H9 (cell line): ENCODE measurements at regions not wholly inside any gene's neighbourhood (a gene's known extent, or its start where the extent isn't known, plus 50 kb on each side); places are given as distances from the start of the nearest gene placed in this dataset.
A peak's percentile ranks its signal among the peaks of the same experiment; 100 is the strongest.

Experiments used
- DNase-seq: peaks from one replicate; pipeline ENCODE4 v3.0.0-alpha.2; 2017
- H2AFZ ChIP-seq: one replicate; pipeline ENCODE4 v1.6.1; 2013; ENCODE audit warnings: mild to moderate bottlenecking, low read length, control low read depth, moderate library complexity
- H2AK5ac ChIP-seq: 2 replicates; pipeline ENCODE4 v1.6.1; 2013; ENCODE audit warnings: low read length, control low read depth, mixed read lengths; ENCODE audit not compliant: insufficient read length
- H2BK120ac ChIP-seq: one replicate; pipeline ENCODE4 v1.6.1; 2013; ENCODE audit warnings: low read depth, mild to moderate bottlenecking, low read length, control low read depth, inconsistent platforms; ENCODE audit not compliant: poor library complexity, severe bottlenecking
- H2BK12ac ChIP-seq: 2 replicates; pipeline ENCODE4 v1.6.1; 2013; ENCODE audit warnings: low read length, control low read depth, mixed read lengths, low read depth; ENCODE audit not compliant: insufficient read length
- H2BK15ac ChIP-seq: 2 replicates; pipeline ENCODE4 v1.6.1; 2013; ENCODE audit warnings: low read depth, low read length, control low read depth
- H2BK20ac ChIP-seq: one replicate; pipeline ENCODE4 v1.6.1; 2013; ENCODE audit warnings: low read depth, mild to moderate bottlenecking, low read length, control low read depth, inconsistent platforms; ENCODE audit not compliant: poor library complexity, severe bottlenecking
- H2BK5ac ChIP-seq: 2 replicates; pipeline ENCODE4 v1.6.1; 2013; ENCODE audit warnings: low read length, control low read depth, mixed read lengths; ENCODE audit not compliant: insufficient read length
- H3K14ac ChIP-seq: 2 replicates; pipeline ENCODE4 v1.6.1; 2013; ENCODE audit warnings: low read length, control low read depth; ENCODE audit not compliant: insufficient read depth
- H3K18ac ChIP-seq: 2 replicates; pipeline ENCODE4 v1.6.1; 2013; ENCODE audit warnings: low read depth, mild to moderate bottlenecking, mixed read lengths, low read length, control low read depth; ENCODE audit not compliant: insufficient read length
- H3K23ac ChIP-seq: 2 replicates; pipeline ENCODE4 v1.6.1; 2013; ENCODE audit warnings: low read length, control low read depth, mixed read lengths, low read depth; ENCODE audit not compliant: insufficient read length
- H3K23me2 ChIP-seq: 2 replicates; pipeline ENCODE4 v1.6.1; 2013; ENCODE audit warnings: low read depth, mild to moderate bottlenecking, mixed read lengths, low read length, control low read depth; ENCODE audit not compliant: insufficient read length, poor library complexity, severe bottlenecking
- H3K27ac ChIP-seq: 2 replicates; pipeline ENCODE4 v1.5.1; 2013; ENCODE audit warnings: low read length, control low read depth, mixed read lengths, low read depth; ENCODE audit not compliant: insufficient read length
- H3K27me3 ChIP-seq: 2 replicates; pipeline ENCODE4 v1.6.1; 2013; ENCODE audit warnings: low read length, control low read depth, inconsistent platforms; ENCODE audit not compliant: insufficient read depth
- H3K4ac ChIP-seq: 2 replicates; pipeline ENCODE4 v1.6.1; 2013; ENCODE audit warnings: low read depth, mild to moderate bottlenecking, control low read depth, inconsistent platforms, low read length, moderate library complexity
- H3K4me1 ChIP-seq: 2 replicates; pipeline ENCODE4 v1.6.1; 2013; ENCODE audit warnings: low read length, control low read depth, inconsistent platforms; ENCODE audit not compliant: insufficient read depth
- H3K4me2 ChIP-seq: 2 replicates; pipeline ENCODE4 v1.6.1; 2013; ENCODE audit warnings: low read length, control low read depth, mixed read lengths; ENCODE audit not compliant: insufficient read length, insufficient read depth
- H3K56ac ChIP-seq: 2 replicates; pipeline ENCODE4 v1.6.1; 2013; ENCODE audit warnings: low read depth, mild to moderate bottlenecking, mixed read lengths, low read length, control low read depth; ENCODE audit not compliant: insufficient read length
- H3K79me1 ChIP-seq: 2 replicates; pipeline ENCODE4 v1.6.1; 2013; ENCODE audit warnings: low read depth, mild to moderate bottlenecking, moderate library complexity, low read length, control low read depth, inconsistent platforms; ENCODE audit not compliant: insufficient read depth, poor library complexity, severe bottlenecking
- H3K79me2 ChIP-seq: 2 replicates; pipeline ENCODE4 v1.6.1; 2013; ENCODE audit warnings: low read length, control low read depth, inconsistent platforms; ENCODE audit not compliant: insufficient read depth
- H3K9ac ChIP-seq: 2 replicates; pipeline ENCODE4 v1.6.1; 2013; ENCODE audit warnings: low read length, control low read depth, mixed read lengths; ENCODE audit not compliant: insufficient read length; ENCODE audit errors: extremely low read depth
- H3K9me3 ChIP-seq: one replicate; pipeline ENCODE4 v1.6.1; 2013; ENCODE audit warnings: low read depth, low read length, inconsistent platforms; ENCODE audit not compliant: control insufficient read depth
- H3T11ph ChIP-seq: one replicate; pipeline ENCODE4 v1.6.1; 2013; ENCODE audit warnings: mild to moderate bottlenecking, low read length, control low read depth, inconsistent platforms
- H4K20me1 ChIP-seq: one replicate; pipeline ENCODE4 v1.6.1; 2013; ENCODE audit not compliant: control insufficient read depth, insufficient read length, insufficient read depth
- H4K5ac ChIP-seq: 2 replicates; pipeline ENCODE4 v1.6.1; 2013; ENCODE audit warnings: low read depth, mild to moderate bottlenecking, mixed read lengths, low read length, control low read depth; ENCODE audit not compliant: insufficient read length
- H4K8ac ChIP-seq: replicated peaks from 2 replicates; pipeline ENCODE4 v1.6.1; 2013; ENCODE audit warnings: low read length, control low read depth, mixed read lengths, low read depth; ENCODE audit not compliant: insufficient read length
- H4K91ac ChIP-seq: 2 replicates; pipeline ENCODE4 v1.6.1; 2013; ENCODE audit warnings: low read depth, mild to moderate bottlenecking, moderate library complexity, mixed read lengths, low read length, control low read depth; ENCODE audit not compliant: insufficient read length
- H3K27ac Mint-ChIP-seq, 3 experiments: 2 replicates in 2 of 3; 3 replicates in 1 of 3; pipeline ENCODE4 v1.8.0; 2020 to 2021; ENCODE audit warnings: mixed read lengths in 3 of 3, mild to moderate bottlenecking in 1 of 3, moderate library complexity in 1 of 3
- H3K27me3 Mint-ChIP-seq: 2 replicates; pipeline ENCODE4 v1.8.0; 2021; ENCODE audit warnings: low read depth, mild to moderate bottlenecking, moderate library complexity, mixed read lengths
- H3K36me3 Mint-ChIP-seq, 3 experiments: 2 replicates in 2 of 3; 3 replicates in 1 of 3; pipeline ENCODE4 v1.8.0; 2020 to 2021; ENCODE audit warnings: low read depth in 3 of 3, mixed read lengths in 3 of 3; ENCODE audit not compliant: insufficient read depth in 1 of 3
- H3K4me1 Mint-ChIP-seq, 2 experiments: 2 replicates each; pipeline ENCODE4 v1.8.0; 2020; ENCODE audit warnings: mixed read lengths in 2 of 2
- H3K4me3 Mint-ChIP-seq, 2 experiments: 2 replicates in 1 of 2; 3 replicates in 1 of 2; pipeline ENCODE4 v1.8.0; 2020 to 2021; ENCODE audit warnings: mild to moderate bottlenecking in 2 of 2, mixed read lengths in 2 of 2, moderate library complexity in 1 of 2
- H3K9me3 Mint-ChIP-seq, 2 experiments: 2 replicates in 1 of 2; 3 replicates in 1 of 2; pipeline ENCODE4 v1.8.0; 2020; ENCODE audit warnings: mild to moderate bottlenecking in 2 of 2, mixed read lengths in 2 of 2, moderate library complexity in 1 of 2
- WGBS: extraction: QIAGEN DNeasy Blood & Tissue Kit; methylation state at CpG from one replicate; pipeline ENCODE4 v1.1.7; 2013; ENCODE audit warnings: missing lambda C conversion rate, low lambda C conversion rate, mixed read lengths; ENCODE audit not compliant: insufficient read length; ENCODE audit errors: extremely low coverage; 5-methylcytosine and 5-hydroxymethylcytosine counted together
- TF ChIP-seq, protein P1 (sequence below): fragments of 200-600 bp; sonication (generic); conservative IDR thresholded peaks from 3 replicates; pipeline ENCODE4 v1.8.0; 2021; ENCODE audit warnings: antibody characterized with exemption, mild to moderate bottlenecking

GRCh38 chr18:78912844-78913243 lies 66.8 kb upstream of the SALL3 start:
- Histone ChIP-seq H4K91ac (no peak overlapping the region), H4K8ac (no peak overlapping the region), H3T11ph (no peak overlapping the region), H3K4me2 (no peak overlapping the region), H2BK20ac (no peak overlapping the region), H3K9ac (no peak overlapping the region), H3K27me3 (no peaks in the 10 kb centered on the region), H3K56ac (no peak overlapping the region), H4K20me1 (no peaks in the 10 kb centered on the region), H3K79me1 (no peaks in the 10 kb centered on the region), H3K4me1 (no peaks in the 10 kb centered on the region), H2BK120ac (no peak overlapping the region), H2BK5ac (no peak overlapping the region), H3K14ac (peak overlapping the region; percentile 0; the same call in 1 of the 2 replicates), H2AK5ac (no peak overlapping the region), H2BK15ac (no peak overlapping the region), H3K79me2 (no peaks in the 10 kb centered on the region; the same call in 1 of the 2 replicates), H3K23me2 (no peaks in the 10 kb centered on the region), H3K23ac (no peak overlapping the region), H2AFZ (no peak overlapping the region), H3K18ac (no peak overlapping the region), H3K27ac (no peak overlapping the region), H4K5ac (no peak overlapping the region), H2BK12ac (no peak overlapping the region), H3K4ac (no peak overlapping the region), H3K9me3 (no peaks in the 10 kb centered on the region)
- no CpG with 5 or more reads among the region's 18 CpGs for WGBS
- peak; percentile 22 for DNase-seq
- Mint-ChIP-seq H3K9me3 (peaks cover 0 to 4% of the 10 kb centered on the region in 2 experiments; a peak in 4 of 5 replicates), H3K27ac (peak overlapping the region in 1 of 3 experiments; percentile 80; a peak in 2 of 7 replicates), H3K27me3 (peaks cover 5% of the 10 kb centered on the region), H3K4me1 (peaks cover 0 to 2% of the 10 kb centered on the region in 2 experiments; a peak in 1 of 4 replicates), H3K36me3 (no peaks in the 10 kb centered on the region; a peak in 1 of 7 replicates), H3K4me3 (no peak overlapping the region)
- TF ChIP-seq, protein P1, sequence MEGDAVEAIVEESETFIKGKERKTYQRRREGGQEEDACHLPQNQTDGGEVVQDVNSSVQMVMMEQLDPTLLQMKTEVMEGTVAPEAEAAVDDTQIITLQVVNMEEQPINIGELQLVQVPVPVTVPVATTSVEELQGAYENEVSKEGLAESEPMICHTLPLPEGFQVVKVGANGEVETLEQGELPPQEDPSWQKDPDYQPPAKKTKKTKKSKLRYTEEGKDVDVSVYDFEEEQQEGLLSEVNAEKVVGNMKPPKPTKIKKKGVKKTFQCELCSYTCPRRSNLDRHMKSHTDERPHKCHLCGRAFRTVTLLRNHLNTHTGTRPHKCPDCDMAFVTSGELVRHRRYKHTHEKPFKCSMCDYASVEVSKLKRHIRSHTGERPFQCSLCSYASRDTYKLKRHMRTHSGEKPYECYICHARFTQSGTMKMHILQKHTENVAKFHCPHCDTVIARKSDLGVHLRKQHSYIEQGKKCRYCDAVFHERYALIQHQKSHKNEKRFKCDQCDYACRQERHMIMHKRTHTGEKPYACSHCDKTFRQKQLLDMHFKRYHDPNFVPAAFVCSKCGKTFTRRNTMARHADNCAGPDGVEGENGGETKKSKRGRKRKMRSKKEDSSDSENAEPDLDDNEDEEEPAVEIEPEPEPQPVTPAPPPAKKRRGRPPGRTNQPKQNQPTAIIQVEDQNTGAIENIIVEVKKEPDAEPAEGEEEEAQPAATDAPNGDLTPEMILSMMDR, result no peak
